H9 (cell line): ENCODE measurements at regions not wholly inside any gene's neighbourhood (a gene's known extent, or its start where the extent isn't known, plus 50 kb on each side); places are given as distances from the start of the nearest gene placed in this dataset.

Experiments
- DNase-seq: peaks from one replicate; pipeline ENCODE4 v3.0.0-alpha.2; 2017
- H2AFZ ChIP-seq: one replicate; pipeline ENCODE4 v1.6.1; 2013; ENCODE audit warnings: mild to moderate bottlenecking, low read length, control low read depth, moderate library complexity
- H2AK5ac ChIP-seq: 2 replicates; pipeline ENCODE4 v1.6.1; 2013; ENCODE audit warnings: low read length, control low read depth, mixed read lengths; ENCODE audit not compliant: insufficient read length
- H2BK120ac ChIP-seq: one replicate; pipeline ENCODE4 v1.6.1; 2013; ENCODE audit warnings: low read depth, mild to moderate bottlenecking, low read length, control low read depth, inconsistent platforms; ENCODE audit not compliant: poor library complexity, severe bottlenecking
- H2BK12ac ChIP-seq: 2 replicates; pipeline ENCODE4 v1.6.1; 2013; ENCODE audit warnings: low read length, control low read depth, mixed read lengths, low read depth; ENCODE audit not compliant: insufficient read length
- H2BK15ac ChIP-seq: 2 replicates; pipeline ENCODE4 v1.6.1; 2013; ENCODE audit warnings: low read depth, low read length, control low read depth
- H2BK20ac ChIP-seq: one replicate; pipeline ENCODE4 v1.6.1; 2013; ENCODE audit warnings: low read depth, mild to moderate bottlenecking, low read length, control low read depth, inconsistent platforms; ENCODE audit not compliant: poor library complexity, severe bottlenecking
- H2BK5ac ChIP-seq: 2 replicates; pipeline ENCODE4 v1.6.1; 2013; ENCODE audit warnings: low read length, control low read depth, mixed read lengths; ENCODE audit not compliant: insufficient read length
- H3K14ac ChIP-seq: 2 replicates; pipeline ENCODE4 v1.6.1; 2013; ENCODE audit warnings: low read length, control low read depth; ENCODE audit not compliant: insufficient read depth
- H3K18ac ChIP-seq: 2 replicates; pipeline ENCODE4 v1.6.1; 2013; ENCODE audit warnings: low read depth, mild to moderate bottlenecking, mixed read lengths, low read length, control low read depth; ENCODE audit not compliant: insufficient read length
- H3K23ac ChIP-seq: 2 replicates; pipeline ENCODE4 v1.6.1; 2013; ENCODE audit warnings: low read length, control low read depth, mixed read lengths, low read depth; ENCODE audit not compliant: insufficient read length
- H3K23me2 ChIP-seq: 2 replicates; pipeline ENCODE4 v1.6.1; 2013; ENCODE audit warnings: low read depth, mild to moderate bottlenecking, mixed read lengths, low read length, control low read depth; ENCODE audit not compliant: insufficient read length, poor library complexity, severe bottlenecking
- H3K27ac ChIP-seq: 2 replicates; pipeline ENCODE4 v1.5.1; 2013; ENCODE audit warnings: low read length, control low read depth, mixed read lengths, low read depth; ENCODE audit not compliant: insufficient read length
- H3K27me3 ChIP-seq: 2 replicates; pipeline ENCODE4 v1.6.1; 2013; ENCODE audit warnings: low read length, control low read depth, inconsistent platforms; ENCODE audit not compliant: insufficient read depth
- H3K4ac ChIP-seq: 2 replicates; pipeline ENCODE4 v1.6.1; 2013; ENCODE audit warnings: low read depth, mild to moderate bottlenecking, control low read depth, inconsistent platforms, low read length, moderate library complexity
- H3K4me1 ChIP-seq: 2 replicates; pipeline ENCODE4 v1.6.1; 2013; ENCODE audit warnings: low read length, control low read depth, inconsistent platforms; ENCODE audit not compliant: insufficient read depth
- H3K4me2 ChIP-seq: 2 replicates; pipeline ENCODE4 v1.6.1; 2013; ENCODE audit warnings: low read length, control low read depth, mixed read lengths; ENCODE audit not compliant: insufficient read length, insufficient read depth
- H3K56ac ChIP-seq: 2 replicates; pipeline ENCODE4 v1.6.1; 2013; ENCODE audit warnings: low read depth, mild to moderate bottlenecking, mixed read lengths, low read length, control low read depth; ENCODE audit not compliant: insufficient read length
- H3K79me1 ChIP-seq: 2 replicates; pipeline ENCODE4 v1.6.1; 2013; ENCODE audit warnings: low read depth, mild to moderate bottlenecking, moderate library complexity, low read length, control low read depth, inconsistent platforms; ENCODE audit not compliant: insufficient read depth, poor library complexity, severe bottlenecking
- H3K79me2 ChIP-seq: 2 replicates; pipeline ENCODE4 v1.6.1; 2013; ENCODE audit warnings: low read length, control low read depth, inconsistent platforms; ENCODE audit not compliant: insufficient read depth
- H3K9ac ChIP-seq: 2 replicates; pipeline ENCODE4 v1.6.1; 2013; ENCODE audit warnings: low read length, control low read depth, mixed read lengths; ENCODE audit not compliant: insufficient read length; ENCODE audit errors: extremely low read depth
- H3K9me3 ChIP-seq: one replicate; pipeline ENCODE4 v1.6.1; 2013; ENCODE audit warnings: low read depth, low read length, inconsistent platforms; ENCODE audit not compliant: control insufficient read depth
- H3T11ph ChIP-seq: one replicate; pipeline ENCODE4 v1.6.1; 2013; ENCODE audit warnings: mild to moderate bottlenecking, low read length, control low read depth, inconsistent platforms
- H4K20me1 ChIP-seq: one replicate; pipeline ENCODE4 v1.6.1; 2013; ENCODE audit not compliant: control insufficient read depth, insufficient read length, insufficient read depth
- H4K5ac ChIP-seq: 2 replicates; pipeline ENCODE4 v1.6.1; 2013; ENCODE audit warnings: low read depth, mild to moderate bottlenecking, mixed read lengths, low read length, control low read depth; ENCODE audit not compliant: insufficient read length
- H4K8ac ChIP-seq: replicated peaks from 2 replicates; pipeline ENCODE4 v1.6.1; 2013; ENCODE audit warnings: low read length, control low read depth, mixed read lengths, low read depth; ENCODE audit not compliant: insufficient read length
- H4K91ac ChIP-seq: 2 replicates; pipeline ENCODE4 v1.6.1; 2013; ENCODE audit warnings: low read depth, mild to moderate bottlenecking, moderate library complexity, mixed read lengths, low read length, control low read depth; ENCODE audit not compliant: insufficient read length
- H3K27ac Mint-ChIP-seq, 3 experiments: 2 replicates in 2 of 3; 3 replicates in 1 of 3; pipeline ENCODE4 v1.8.0; 2020 to 2021; ENCODE audit warnings: mixed read lengths in 3 of 3, mild to moderate bottlenecking in 1 of 3, moderate library complexity in 1 of 3
- H3K27me3 Mint-ChIP-seq: 2 replicates; pipeline ENCODE4 v1.8.0; 2021; ENCODE audit warnings: low read depth, mild to moderate bottlenecking, moderate library complexity, mixed read lengths
- H3K36me3 Mint-ChIP-seq, 3 experiments: 2 replicates in 2 of 3; 3 replicates in 1 of 3; pipeline ENCODE4 v1.8.0; 2020 to 2021; ENCODE audit warnings: low read depth in 3 of 3, mixed read lengths in 3 of 3; ENCODE audit not compliant: insufficient read depth in 1 of 3
- H3K4me1 Mint-ChIP-seq, 2 experiments: 2 replicates each; pipeline ENCODE4 v1.8.0; 2020; ENCODE audit warnings: mixed read lengths in 2 of 2
- H3K4me3 Mint-ChIP-seq, 2 experiments: 2 replicates in 1 of 2; 3 replicates in 1 of 2; pipeline ENCODE4 v1.8.0; 2020 to 2021; ENCODE audit warnings: mild to moderate bottlenecking in 2 of 2, mixed read lengths in 2 of 2, moderate library complexity in 1 of 2
- H3K9me3 Mint-ChIP-seq, 2 experiments: 2 replicates in 1 of 2; 3 replicates in 1 of 2; pipeline ENCODE4 v1.8.0; 2020; ENCODE audit warnings: mild to moderate bottlenecking in 2 of 2, mixed read lengths in 2 of 2, moderate library complexity in 1 of 2
- WGBS: extraction: QIAGEN DNeasy Blood & Tissue Kit; methylation state at CpG from one replicate; pipeline ENCODE4 v1.1.7; 2013; ENCODE audit warnings: missing lambda C conversion rate, low lambda C conversion rate, mixed read lengths; ENCODE audit not compliant: insufficient read length; ENCODE audit errors: extremely low coverage; 5-methylcytosine and 5-hydroxymethylcytosine counted together
- TF ChIP-seq, protein P1 (sequence below): fragments of 200-600 bp; sonication (generic); conservative IDR thresholded peaks from 3 replicates; pipeline ENCODE4 v1.8.0; 2021; ENCODE audit warnings: antibody characterized with exemption, mild to moderate bottlenecking

DNA sequence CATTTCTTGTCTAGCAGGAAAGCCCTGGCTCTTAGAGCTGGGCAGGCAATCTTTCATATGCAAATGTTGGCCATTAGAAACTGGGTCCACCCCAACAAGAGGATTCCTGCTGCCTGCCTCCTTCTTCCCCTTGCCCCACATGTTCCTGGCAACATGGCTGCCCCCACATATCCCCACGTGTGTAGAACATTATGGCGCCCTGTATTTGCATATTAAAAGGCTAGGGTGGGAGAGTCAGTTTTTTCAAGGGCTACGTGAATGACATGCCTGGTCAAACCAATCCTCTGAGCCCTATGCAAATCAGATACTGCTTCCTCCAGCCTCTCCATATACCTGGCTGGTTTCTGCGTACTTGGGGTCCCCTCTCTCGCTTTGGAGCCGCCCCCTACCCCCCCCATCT is 514.0 kb downstream of the FUT8 start:
- Histone ChIP-seq H2BK5ac (no peak overlapping the region), H2BK12ac (no peak overlapping the region), H3K14ac (no peak overlapping the region), H3K23me2 (no peaks in the 10 kb centered on the region), H2AK5ac (no peak overlapping the region), H3K23ac (no peak overlapping the region), H2BK120ac (no peak overlapping the region), H4K5ac (no peak overlapping the region), H2BK15ac (no peak overlapping the region), H2BK20ac (no peak overlapping the region), H3K79me1 (no peaks in the 10 kb centered on the region), H3T11ph (no peak overlapping the region), H4K20me1 (no peaks in the 10 kb centered on the region), H4K8ac (no peak overlapping the region), H4K91ac (no peak overlapping the region), H3K27ac (no peak overlapping the region), H3K9me3 (no peaks in the 10 kb centered on the region), H3K18ac (no peak overlapping the region), H3K9ac (no peak overlapping the region), H3K79me2 (no peaks in the 10 kb centered on the region), H3K4ac (no peak overlapping the region), H3K56ac (no peak overlapping the region), H3K27me3 (no peaks in the 10 kb centered on the region), H3K4me1 (peaks cover 12% of the 10 kb centered on the region), H2AFZ (no peak overlapping the region), H3K4me2 (peak overlapping the region; percentile 7)
- Mint-ChIP-seq H3K27me3 (no peaks in the 10 kb centered on the region), H3K4me3 (no peak overlapping the region; a peak in 1 of 5 replicates), H3K27ac (peak overlapping the region; percentile 12 to 97 (median 55); a peak in 4 of 7 replicates), H3K36me3 (peaks cover 3 to 4% (median 4%) of the 10 kb centered on the region in 3 experiments; a peak in 4 of 7 replicates), H3K4me1 (peaks cover 29 to 46% of the 10 kb centered on the region in 2 experiments), H3K9me3 (no peaks in the 10 kb centered on the region; a peak in 1 of 5 replicates)
- TF ChIP-seq, protein P1, sequence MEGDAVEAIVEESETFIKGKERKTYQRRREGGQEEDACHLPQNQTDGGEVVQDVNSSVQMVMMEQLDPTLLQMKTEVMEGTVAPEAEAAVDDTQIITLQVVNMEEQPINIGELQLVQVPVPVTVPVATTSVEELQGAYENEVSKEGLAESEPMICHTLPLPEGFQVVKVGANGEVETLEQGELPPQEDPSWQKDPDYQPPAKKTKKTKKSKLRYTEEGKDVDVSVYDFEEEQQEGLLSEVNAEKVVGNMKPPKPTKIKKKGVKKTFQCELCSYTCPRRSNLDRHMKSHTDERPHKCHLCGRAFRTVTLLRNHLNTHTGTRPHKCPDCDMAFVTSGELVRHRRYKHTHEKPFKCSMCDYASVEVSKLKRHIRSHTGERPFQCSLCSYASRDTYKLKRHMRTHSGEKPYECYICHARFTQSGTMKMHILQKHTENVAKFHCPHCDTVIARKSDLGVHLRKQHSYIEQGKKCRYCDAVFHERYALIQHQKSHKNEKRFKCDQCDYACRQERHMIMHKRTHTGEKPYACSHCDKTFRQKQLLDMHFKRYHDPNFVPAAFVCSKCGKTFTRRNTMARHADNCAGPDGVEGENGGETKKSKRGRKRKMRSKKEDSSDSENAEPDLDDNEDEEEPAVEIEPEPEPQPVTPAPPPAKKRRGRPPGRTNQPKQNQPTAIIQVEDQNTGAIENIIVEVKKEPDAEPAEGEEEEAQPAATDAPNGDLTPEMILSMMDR: no peak
- peak; percentile 82 for DNase-seq
- WGBS: no CpG with 5 or more reads among the region's 6 CpGs
